GM18873 (cell line): ENCODE measurements at regions not wholly inside any gene's neighbourhood (a gene's known extent, or its start where the extent isn't known, plus 50 kb on each side); places are given as distances from the start of the nearest gene placed in this dataset.

ENCODE experiments used
- ATAC-seq: cut with Tn5 transposase; IDR thresholded peaks from one replicate; pipeline ENCODE4 v1.9.1; 2021; ENCODE audit warnings: mild to moderate bottlenecking, moderate library complexity, moderate number of reproducible peaks; ENCODE audit not compliant: unreplicated experiment, low FRiP score

DNA sequence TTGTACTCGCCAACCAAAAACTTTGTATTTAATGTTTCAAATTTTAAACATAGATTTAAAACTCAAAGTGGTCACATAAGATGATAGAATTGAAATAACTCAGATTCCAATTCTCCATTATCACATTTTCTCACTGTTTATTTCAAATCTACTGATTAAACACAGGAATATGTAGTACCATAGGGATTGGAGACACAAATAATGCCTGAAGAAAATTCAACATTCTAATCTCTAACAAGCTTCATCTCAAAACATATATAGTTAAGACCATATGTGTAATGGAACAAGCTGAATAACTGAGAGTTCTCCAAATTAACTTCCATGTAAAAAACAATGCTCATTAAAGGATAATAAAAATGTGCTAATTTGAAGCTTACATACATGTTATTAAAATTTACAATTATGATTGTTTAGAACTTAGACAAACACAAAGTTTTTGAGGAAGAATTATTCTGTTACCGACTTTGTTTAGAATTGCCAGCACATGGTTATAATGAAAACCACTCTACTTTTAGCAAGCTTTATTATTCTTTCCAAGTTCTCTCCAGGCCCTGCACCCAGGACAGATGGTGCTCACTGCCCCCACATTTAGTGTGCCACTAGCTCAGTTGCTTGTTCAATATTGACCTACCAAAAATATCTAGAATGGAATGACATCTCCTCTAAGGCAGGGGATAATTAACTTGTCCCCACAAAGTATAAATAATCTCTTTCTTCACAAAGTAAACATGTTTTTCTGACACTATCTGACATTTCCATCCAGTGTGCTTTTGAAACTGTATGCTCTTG, 467.2 kb downstream of the TTLL7 start:
- no peak for ATAC-seq

GRCh38 chr1:83530506-83530905, 468.4 kb downstream of the TTLL7 start:
- ATAC-seq: no peak

DNA sequence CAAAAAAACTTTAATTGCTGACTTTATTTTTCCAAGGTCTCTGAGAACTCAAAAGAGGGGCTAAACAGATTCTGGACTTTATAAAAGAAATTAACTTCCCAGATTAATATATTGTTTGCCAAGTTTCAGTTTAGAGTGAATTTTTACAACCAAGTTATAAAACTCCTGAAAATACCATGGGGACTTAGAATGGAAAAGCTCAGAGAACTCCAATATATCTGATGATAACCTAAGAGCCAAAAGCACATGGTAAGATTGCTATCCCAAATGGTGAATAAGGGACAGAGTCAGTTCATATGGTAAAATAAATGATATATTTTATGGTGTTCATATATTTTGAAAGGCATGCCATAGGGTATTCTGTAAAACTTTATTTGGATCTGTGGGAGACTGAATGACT, 470.9 kb downstream of the TTLL7 start:
- ATAC-seq: no peak

GRCh38 chr1:83520797-83521196, 478.1 kb downstream of the TTLL7 start:
- no peak for ATAC-seq

DNA sequence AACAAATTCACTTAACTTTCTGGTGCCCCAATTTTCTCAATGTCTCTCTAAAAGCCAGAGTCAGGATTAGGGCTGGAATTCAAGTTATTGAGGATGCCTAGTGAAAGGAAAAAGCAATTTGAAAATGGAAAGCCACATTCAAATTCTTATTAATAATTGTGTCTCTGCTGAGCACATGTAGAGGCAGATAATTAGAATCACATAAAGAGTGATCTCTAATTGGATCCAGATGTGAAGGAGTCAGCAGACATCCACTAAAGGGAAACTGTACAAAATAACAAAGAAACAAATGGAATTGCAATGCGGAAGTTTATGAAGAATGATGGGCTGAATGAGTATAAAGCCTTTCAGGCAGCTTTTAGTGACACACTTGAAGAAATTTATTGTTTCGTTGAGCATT, 482.6 kb downstream of the TTLL7 start:
- no peak for ATAC-seq

DNA sequence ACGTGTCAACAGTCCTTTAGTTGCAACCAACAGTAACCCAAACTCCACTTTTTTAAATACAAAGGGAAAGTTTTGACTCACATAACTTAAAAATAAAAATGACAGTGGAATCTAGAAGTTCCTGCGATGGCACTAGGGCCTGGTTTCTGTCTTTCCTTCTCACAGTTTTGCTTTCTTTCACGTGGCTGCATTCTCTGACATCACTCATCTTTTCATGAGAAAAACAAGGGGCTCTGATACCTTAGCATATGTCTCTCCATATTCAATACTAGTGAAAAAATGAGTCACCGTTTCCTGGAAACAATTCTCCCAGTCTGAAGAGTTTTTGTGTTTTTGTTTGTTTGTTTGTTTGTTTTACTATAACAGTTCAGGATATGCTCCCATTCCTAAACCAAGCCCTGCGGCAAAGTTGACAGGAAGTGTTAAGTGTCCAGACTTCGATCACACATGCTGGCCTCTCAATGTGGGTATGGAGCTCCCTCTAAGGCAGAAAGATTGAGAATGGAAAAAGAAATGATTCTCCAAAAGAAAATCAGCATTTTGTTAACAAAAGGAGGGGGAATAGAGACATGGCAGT, 483.3 kb downstream of the TTLL7 start:
- ATAC-seq: no peak

- no peak for ATAC-seq
These were observed 486.3 kb downstream of the TTLL7 start for GRCh38 chr1:83512373-83513193.

DNA sequence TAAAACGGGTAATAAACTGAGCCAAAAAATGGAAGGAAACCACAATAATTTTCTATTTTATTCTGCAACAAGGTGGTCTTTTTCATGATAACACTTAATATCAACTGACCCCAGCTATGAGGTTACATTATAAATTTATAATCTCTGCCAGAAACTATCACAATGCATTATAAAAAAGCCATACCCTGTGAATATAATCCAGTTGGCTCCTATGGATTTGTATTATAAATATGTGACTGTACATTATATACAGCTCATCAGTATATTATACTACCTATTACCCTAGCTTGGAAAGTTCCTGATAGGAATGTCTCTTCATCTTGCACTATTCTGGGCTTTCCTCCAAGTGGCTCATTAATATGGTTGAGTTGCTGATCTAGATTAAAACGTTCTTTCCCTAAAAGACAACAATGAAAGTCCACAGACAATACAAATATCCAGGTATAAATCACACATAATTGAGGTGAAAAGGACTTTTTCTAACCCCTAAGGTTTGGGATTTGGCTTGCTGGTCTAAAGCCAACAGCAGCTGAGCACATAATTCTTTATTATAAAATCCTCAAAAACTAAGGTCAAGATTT, 487.7 kb downstream of the TTLL7 start:
- ATAC-seq: no peak

GRCh38 chr1:83509301-83509781, 489.6 kb downstream of the TTLL7 start:
- ATAC-seq: no peak

- peak; percentile 99 for ATAC-seq
These were observed 490.3 kb downstream of the TTLL7 start for GRCh38 chr1:83508485-83509151.

GRCh38 chr1:83505148-83505547, 493.8 kb downstream of the TTLL7 start:
- ATAC-seq: no peak

GRCh38 chr1:83503153-83503552, 495.8 kb downstream of the TTLL7 start:
- no peak for ATAC-seq

DNA sequence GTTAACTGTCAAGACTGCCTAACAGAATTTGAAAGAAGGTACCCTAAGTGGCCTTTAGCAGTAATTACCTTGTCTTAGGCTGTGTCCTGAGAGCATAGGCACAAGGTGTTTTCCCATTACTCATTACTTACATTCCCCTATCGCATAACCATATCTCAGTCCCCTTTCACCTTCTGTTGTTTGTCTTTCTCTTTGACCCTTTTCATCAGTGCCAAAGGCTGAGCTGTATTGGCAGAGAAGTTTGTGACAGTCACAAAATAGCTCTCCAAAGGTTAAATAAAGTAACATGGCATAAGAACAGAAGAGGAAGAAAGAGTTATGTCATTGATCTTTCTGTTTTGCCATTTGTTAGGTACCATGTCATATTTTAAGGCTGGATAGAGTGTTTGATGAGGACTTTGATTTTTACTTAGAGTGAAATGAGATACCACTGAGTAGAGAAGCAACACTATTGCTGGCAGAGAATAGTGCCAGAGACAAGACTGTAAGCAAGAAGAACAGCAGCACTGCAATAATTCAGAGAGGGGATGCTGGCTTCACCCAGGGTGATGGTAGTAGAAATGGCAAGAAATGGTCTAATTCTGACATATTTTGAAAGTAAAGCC, 497.8 kb downstream of the TTLL7 start:
- ATAC-seq: peak; percentile 97

DNA sequence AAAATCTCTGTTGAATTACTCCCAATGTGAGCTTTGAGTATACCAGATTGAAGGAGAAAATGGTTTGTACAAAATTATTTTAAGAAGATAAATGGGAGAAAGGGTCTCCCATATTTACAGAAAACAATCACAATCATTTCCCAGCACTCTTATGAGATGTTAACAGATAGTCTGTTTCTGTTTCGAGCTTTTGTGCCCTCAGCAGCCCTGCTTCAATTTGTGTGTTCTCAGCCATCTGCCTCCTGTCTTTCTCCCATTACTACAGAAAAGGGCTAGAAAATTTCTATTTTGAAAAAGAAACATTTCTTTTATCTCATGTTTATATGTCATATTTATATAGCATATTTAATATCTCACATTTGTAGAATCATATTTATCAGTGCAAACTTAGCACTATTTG, 498.4 kb downstream of the TTLL7 start:
- ATAC-seq: no peak

DNA sequence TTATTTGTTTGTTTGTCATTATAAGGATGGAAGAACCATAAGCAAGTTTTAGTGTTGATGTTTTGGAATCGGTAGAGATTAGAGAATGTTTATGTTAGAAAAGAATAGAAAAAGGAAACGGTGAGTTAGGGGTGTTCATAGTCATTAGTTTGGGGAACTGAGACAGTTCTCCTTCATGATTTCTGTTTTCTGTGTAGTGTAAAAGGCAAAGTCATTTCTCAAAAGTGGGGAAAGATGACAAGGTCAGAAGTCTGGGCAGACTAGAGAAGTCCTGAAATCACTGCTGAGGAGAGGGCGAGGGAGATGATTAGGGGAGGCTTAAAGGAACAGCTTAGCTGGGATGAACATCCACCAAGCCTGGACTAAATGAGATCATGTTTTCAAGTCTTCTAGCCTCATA, 498.9 kb downstream of the TTLL7 start:
- peak; percentile 55 for ATAC-seq

DNA sequence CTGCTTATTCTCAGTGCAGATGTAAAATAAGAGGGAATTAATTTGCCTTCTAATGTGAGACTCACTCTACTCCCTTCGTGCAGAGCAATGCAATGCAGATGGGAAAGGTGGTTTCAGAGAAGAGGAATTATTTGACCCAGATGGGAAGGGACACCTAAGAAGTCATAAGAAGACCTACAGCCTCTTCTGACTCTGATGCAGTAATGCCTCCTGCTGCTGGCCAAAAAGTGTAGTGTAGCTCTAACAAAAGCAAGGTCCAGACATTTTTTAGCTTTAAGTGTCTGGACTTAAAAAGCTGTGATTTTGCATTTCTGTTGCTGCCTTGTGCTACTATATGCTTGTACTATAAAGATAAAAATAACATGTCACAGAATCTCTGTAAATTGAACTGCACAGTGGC, 501.4 kb downstream of the TTLL7 start:
- ATAC-seq: no peak

GRCh38 chr1:83495560-83495959, 503.4 kb downstream of the TTLL7 start:
- ATAC-seq: no peak

DNA sequence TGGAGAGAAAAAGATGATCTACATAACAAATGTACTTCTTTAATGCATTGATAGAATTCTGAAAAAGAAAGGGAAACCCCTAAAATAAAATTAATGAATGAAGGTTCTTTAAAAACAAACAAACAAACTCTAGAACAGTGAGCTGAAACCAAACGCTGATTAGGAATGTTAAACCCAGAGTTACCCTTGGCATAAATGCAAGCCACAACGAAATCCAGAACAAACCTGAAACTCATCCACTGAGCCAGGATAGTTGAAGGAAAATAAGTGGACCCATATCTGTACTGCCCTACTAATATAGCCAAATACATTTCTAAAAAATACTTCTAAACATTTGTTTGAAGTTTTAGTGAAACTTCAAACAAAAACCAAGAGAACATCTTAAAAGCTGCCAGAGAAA, 505.3 kb downstream of the TTLL7 start:
- no peak for ATAC-seq

GRCh38 chr1:83491930-83492329, 507.0 kb downstream of the TTLL7 start:
- ATAC-seq: no peak

- ATAC-seq: no peak
These were observed 507.9 kb downstream of the TTLL7 start for GRCh38 chr1:83490988-83491387.
